HG03460 (cell line): ENCODE measurements at regions not wholly inside any gene's neighbourhood (a gene's known extent, or its start where the extent isn't known, plus 50 kb on each side); places are given as distances from the start of the nearest gene placed in this dataset.

Experiments
- ATAC-seq: cut with Tn5 transposase; IDR thresholded peaks from one replicate; pipeline ENCODE4 v1.9.1; 2021; ENCODE audit not compliant: unreplicated experiment

GRCh38 chr13:78239714-78240113, 321.1 kb upstream of the EDNRB start:
- ATAC-seq, result no peak

GRCh38 chr13:78238911-78239310, 320.3 kb upstream of the EDNRB start:
- ATAC-seq, result no peak

- ATAC-seq, result no peak
These were observed 310.3 kb upstream of the EDNRB start for GRCh38 chr13:78228940-78229339.

- no peak for ATAC-seq
These were observed 309.6 kb upstream of the EDNRB start for GRCh38 chr13:78228211-78228610.

- no peak for ATAC-seq
These were observed 309.1 kb upstream of the EDNRB start for GRCh38 chr13:78227709-78228108.

GRCh38 chr13:78215458-78216108, 297.0 kb upstream of the EDNRB start:
- ATAC-seq, result no peak

- ATAC-seq, result peak; percentile 69
These were observed 282.8 kb upstream of the EDNRB start for GRCh38 chr13:78201411-78201810.

- ATAC-seq, result no peak
These were observed 280.2 kb upstream of the EDNRB start for GRCh38 chr13:78198821-78199220.

- ATAC-seq, result no peak
These were observed 279.8 kb upstream of the EDNRB start for GRCh38 chr13:78198419-78198818.

- ATAC-seq, result no peak
These were observed 278.6 kb upstream of the EDNRB start for GRCh38 chr13:78197231-78197630.

GRCh38 chr13:78194904-78195639, 276.4 kb upstream of the EDNRB start:
- no peak for ATAC-seq

GRCh38 chr13:78193846-78194245, 275.2 kb upstream of the EDNRB start:
- no peak for ATAC-seq

- no peak for ATAC-seq
These were observed 274.1 kb upstream of the EDNRB start for GRCh38 chr13:78192716-78193115.

- ATAC-seq, result no peak
These were observed 271.7 kb upstream of the EDNRB start for GRCh38 chr13:78190296-78190695.

- no peak for ATAC-seq
These were observed 269.1 kb upstream of the EDNRB start for GRCh38 chr13:78187781-78188180.

- no peak for ATAC-seq
These were observed 267.1 kb upstream of the EDNRB start for GRCh38 chr13:78185700-78186099.

- no peak for ATAC-seq
These were observed 265.1 kb upstream of the EDNRB start for GRCh38 chr13:78183732-78184131.

- ATAC-seq, result no peak
These were observed 264.2 kb upstream of the EDNRB start for GRCh38 chr13:78182813-78183212.

- ATAC-seq, result no peak
These were observed 258.7 kb upstream of the EDNRB start for GRCh38 chr13:78177306-78177705.

- no peak for ATAC-seq
These were observed 258.2 kb upstream of the EDNRB start for GRCh38 chr13:78176880-78177279.

- ATAC-seq, result no peak
These were observed 250.8 kb upstream of the EDNRB start for GRCh38 chr13:78169386-78169785.

- ATAC-seq, result no peak
These were observed 250.3 kb upstream of the EDNRB start for GRCh38 chr13:78168981-78169380.

- no peak for ATAC-seq
These were observed 242.6 kb upstream of the EDNRB start for GRCh38 chr13:78161266-78161665.
